Mucosa of stomach (tissue), 1 donor: ENCODE measurements at regions not wholly inside any gene's neighbourhood (a gene's known extent, or its start where the extent isn't known, plus 50 kb on each side); places are given as distances from the start of the nearest gene placed in this dataset.
"Not testable (repeated sequence)": the region's sequence is repeated elsewhere in the genome, so short reads cannot be mapped to it uniquely, and the experiment has no call there.

ENCODE experiments used
- H3K27me3 ChIP-seq: one replicate; pipeline ENCODE4 v1.7.0; 2013; ENCODE audit warnings: mild to moderate bottlenecking, low read length; ENCODE audit not compliant: control insufficient read depth, insufficient read depth
- H3K36me3 ChIP-seq: one replicate; pipeline ENCODE4 v1.7.0; 2013; ENCODE audit warnings: low read length; ENCODE audit not compliant: control insufficient read depth, insufficient read depth
- H3K4me1 ChIP-seq: one replicate; pipeline ENCODE4 v1.7.0; 2013; ENCODE audit warnings: mild to moderate bottlenecking, low read length; ENCODE audit not compliant: control insufficient read depth, insufficient read depth
- H3K4me3 ChIP-seq: one replicate; pipeline ENCODE4 v1.7.0; 2013; ENCODE audit warnings: low read length
- H3K9ac ChIP-seq: one replicate; pipeline ENCODE4 v1.7.0; 2013; ENCODE audit warnings: mild to moderate bottlenecking, low read length, moderate library complexity
- H3K9me3 ChIP-seq: one replicate; pipeline ENCODE4 v1.7.0; 2013; ENCODE audit warnings: mild to moderate bottlenecking, low read length, moderate library complexity; ENCODE audit not compliant: control insufficient read depth
- donor health status: Pancreatic carcinoma.

DNA sequence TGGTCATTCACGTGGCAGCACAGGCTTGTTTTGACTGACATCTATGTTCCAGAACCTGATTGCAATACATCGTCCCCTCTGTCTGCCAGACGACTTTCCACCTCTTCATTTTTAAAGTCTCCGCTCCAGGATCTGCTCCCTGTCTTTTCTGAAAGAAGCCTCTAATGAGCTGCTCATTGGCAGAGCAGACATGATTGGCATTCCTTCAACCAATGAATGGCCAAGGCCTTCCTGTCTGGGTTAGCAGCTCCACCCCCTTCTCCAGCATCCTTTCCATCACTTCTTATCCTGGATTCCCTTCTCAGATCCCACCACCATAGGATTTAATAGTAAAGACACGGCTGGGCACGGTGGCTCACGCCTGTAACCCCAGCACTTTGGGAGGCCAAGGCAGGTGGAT is 202.7 kb upstream of the KLF3 start:
- H3K4me3 ChIP-seq: no peak overlapping the region
- H3K9ac ChIP-seq: no peak overlapping the region
- H3K27me3 ChIP-seq: no peaks in the 10 kb centered on the region
- H3K36me3 ChIP-seq: no peaks in the 10 kb centered on the region
- no peaks in the 10 kb centered on the region for H3K9me3 ChIP-seq
- peaks cover 6% of the 10 kb centered on the region for H3K4me1 ChIP-seq

DNA sequence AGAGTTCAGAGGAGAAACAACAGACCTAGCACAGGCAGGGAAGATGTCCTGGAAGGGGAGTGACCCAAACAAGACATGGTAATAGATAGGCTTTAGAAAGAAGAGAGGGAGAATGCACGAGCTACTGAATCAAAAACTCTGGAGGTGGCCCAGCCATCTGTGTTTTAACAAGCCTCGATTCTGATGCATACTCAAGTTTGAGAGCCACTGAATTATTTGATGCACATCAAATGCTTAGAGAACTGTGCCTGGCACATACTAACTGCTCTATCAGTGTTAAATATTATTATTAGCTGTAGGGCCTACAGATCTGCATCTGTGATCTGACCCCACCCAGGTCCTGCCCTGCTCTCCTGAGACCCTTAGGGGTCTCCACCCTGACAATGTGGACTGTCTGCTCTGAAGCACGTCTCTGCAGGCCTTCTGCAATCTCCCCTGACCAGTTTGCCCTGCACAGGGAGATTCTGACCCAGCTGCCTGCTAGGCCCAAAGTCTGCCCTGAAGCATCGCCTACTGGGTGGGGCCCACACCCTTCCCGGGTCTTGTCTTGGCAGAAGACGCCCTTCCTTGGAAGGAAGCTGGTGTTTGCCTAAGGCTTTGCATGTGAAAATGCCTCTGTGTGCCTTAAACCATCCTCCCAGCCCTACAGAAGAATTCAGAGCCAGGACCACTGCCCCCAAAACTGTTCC is 201.5 kb upstream of the KLF3 start:
- H3K4me1 ChIP-seq: peaks cover 6% of the 10 kb centered on the region
- no peaks in the 10 kb centered on the region for H3K9me3 ChIP-seq
- no peaks in the 10 kb centered on the region for H3K27me3 ChIP-seq
- H3K4me3 ChIP-seq: no peak overlapping the region
- H3K36me3 ChIP-seq: no peaks in the 10 kb centered on the region
- no peak overlapping the region for H3K9ac ChIP-seq

DNA sequence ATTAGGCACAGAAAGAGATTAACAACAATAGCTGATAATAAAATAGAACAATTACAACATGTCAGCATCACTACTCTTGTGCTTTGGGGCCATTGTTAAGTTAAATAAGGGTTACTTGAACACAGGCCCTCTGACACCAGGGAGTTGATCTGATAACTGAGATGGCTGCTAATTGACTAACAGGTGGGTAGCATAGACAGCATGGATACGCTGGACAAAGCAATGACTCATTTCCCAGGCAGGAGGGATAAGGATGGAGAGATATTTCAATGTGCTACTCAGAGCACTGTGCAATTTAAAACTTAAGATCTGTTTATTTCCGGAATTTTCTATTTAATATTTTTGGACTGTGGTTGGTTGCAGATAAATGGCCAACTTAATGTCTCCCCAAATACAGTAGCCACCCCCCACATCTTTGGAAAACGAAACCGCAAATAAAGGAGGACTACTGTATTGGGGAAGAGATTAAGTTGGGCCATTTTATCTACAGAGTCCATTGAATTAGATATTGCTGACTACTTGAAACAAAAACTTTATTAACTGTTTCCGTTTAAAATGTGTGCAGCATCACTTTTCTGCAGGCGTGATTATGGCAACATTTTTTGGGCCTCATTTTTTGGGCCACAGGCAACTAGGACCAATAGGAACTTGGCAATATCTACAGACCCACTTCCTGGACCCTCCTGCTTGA is 200.6 kb upstream of the KLF3 start:
- Histone ChIP-seq H3K4me1 (peaks cover 6% of the 10 kb centered on the region), H3K4me3 (no peak overlapping the region), H3K9ac (no peak overlapping the region), H3K9me3 (no peaks in the 10 kb centered on the region), H3K27me3 (no peaks in the 10 kb centered on the region), H3K36me3 (no peaks in the 10 kb centered on the region)

DNA sequence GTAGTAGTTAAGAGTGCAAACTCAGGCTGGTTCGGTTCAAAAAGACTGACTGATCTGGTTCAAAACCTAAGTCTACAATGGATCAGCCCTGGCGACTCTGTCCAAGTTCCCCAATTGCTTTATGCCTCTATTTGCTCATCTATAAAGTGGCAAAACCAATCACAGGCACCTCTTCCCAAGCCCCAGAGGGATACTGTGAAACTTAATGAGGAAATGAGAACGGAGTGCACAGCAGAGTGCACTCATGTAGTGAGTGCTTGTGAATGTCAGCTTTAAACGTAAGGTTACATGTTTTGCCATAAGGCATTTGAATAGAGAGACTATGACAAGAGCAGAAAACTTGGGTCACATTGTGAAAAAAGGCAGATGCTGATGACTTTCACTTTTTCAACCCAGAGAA is 199.7 kb upstream of the KLF3 start:
- no peaks in the 10 kb centered on the region for H3K9me3 ChIP-seq
- H3K4me1 ChIP-seq: peaks cover 6% of the 10 kb centered on the region
- no peaks in the 10 kb centered on the region for H3K27me3 ChIP-seq
- H3K4me3 ChIP-seq: no peak overlapping the region
- no peak overlapping the region for H3K9ac ChIP-seq
- H3K36me3 ChIP-seq: no peaks in the 10 kb centered on the region

DNA sequence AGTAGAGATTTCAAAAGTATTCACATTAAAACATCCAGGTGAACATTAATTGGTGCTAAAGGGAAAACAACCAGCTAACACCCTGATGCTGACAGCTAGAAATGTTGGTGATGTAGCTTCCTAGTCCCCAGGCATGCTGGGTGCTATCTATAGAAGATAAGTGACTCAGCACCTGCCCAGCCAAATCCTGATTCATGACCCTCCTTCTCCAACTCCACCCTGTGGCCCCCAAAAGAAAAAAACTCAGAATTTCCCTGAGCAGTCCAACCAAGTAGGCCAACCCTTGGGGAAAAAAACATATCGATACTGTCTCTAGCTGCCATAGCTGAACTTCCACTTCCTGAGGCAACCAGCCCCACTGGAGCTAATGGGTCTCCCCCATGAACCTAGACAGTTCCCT is 197.6 kb upstream of the KLF3 start:
- Histone ChIP-seq H3K9me3 (no peaks in the 10 kb centered on the region), H3K4me1 (peaks cover 6% of the 10 kb centered on the region), H3K9ac (no peak overlapping the region), H3K36me3 (no peaks in the 10 kb centered on the region), H3K4me3 (no peak overlapping the region), H3K27me3 (no peaks in the 10 kb centered on the region)

DNA sequence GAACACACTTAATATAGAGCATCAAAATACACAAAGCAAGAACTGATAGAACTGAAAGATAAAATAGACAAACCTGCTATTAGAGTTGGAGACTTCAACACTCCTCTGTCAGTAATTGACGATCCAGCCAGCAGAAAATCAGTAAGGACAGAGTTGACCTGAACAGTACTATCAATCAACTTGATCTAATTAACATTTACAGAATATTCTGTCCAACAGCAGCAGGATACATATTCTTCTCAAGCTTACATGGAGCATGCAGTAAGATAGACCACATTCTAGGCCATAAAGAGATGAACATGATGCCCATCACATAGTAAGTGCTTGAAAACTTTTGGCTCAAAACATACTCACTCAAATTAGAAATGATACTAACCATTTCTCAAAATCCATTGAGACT is 196.7 kb upstream of the KLF3 start:
- no peaks in the 10 kb centered on the region for H3K36me3 ChIP-seq
- H3K9ac ChIP-seq: no peak overlapping the region
- H3K27me3 ChIP-seq: no peaks in the 10 kb centered on the region
- H3K4me1 ChIP-seq: peaks cover 6% of the 10 kb centered on the region
- no peaks in the 10 kb centered on the region for H3K9me3 ChIP-seq
- no peak overlapping the region for H3K4me3 ChIP-seq

DNA sequence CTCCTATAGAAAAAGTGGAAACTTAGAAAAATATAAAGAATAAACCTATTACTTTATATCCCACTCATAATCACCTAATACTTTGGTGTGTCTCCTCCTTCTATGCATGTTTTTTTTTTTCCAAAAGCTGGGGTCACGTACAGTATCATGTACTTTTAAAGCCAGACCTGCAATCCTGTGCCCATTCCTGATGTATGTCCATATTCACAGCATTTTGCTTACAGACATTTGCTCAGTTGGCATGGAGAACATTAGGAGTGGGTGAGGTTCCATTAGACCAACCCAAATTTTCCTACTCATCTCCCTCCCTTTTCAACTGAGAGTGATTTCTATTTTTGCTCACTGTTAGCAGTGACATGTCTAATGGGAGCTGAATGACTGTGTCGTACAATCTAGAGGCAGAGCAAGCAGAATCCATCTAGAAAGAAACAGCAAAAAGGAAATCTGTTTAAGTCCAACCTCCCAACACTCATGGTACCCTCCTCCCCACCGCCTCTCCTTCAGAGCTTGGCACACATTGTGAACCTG is 195.6 kb upstream of the KLF3 start:
- H3K9me3 ChIP-seq: no peaks in the 10 kb centered on the region
- H3K4me1 ChIP-seq: no peaks in the 10 kb centered on the region
- H3K36me3 ChIP-seq: no peaks in the 10 kb centered on the region
- no peak overlapping the region for H3K9ac ChIP-seq
- H3K4me3 ChIP-seq: no peak overlapping the region
- H3K27me3 ChIP-seq: no peaks in the 10 kb centered on the region

DNA sequence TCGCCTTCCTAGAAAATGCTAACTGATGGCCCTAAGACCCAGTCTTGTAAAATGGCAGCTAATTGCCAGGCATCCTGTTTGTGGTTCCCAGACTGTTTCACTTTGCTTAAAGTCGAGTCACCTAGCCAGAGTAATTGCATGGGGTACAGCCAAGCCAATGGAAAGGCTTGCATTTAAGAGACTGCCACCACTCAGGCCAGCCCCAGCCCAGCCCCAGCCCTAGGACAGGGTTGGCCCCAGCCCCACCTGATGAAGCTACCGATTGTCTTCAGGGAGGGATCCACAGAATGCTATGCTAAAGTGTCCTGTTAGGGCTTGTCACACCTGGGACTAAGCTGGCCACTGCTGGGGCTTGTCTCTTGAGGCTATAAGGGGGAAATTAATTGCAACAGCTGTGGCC is 194.6 kb upstream of the KLF3 start:
- Histone ChIP-seq H3K36me3 (no peaks in the 10 kb centered on the region), H3K9ac (no peak overlapping the region), H3K4me1 (no peaks in the 10 kb centered on the region), H3K27me3 (no peaks in the 10 kb centered on the region), H3K4me3 (no peak overlapping the region), H3K9me3 (no peaks in the 10 kb centered on the region)

DNA sequence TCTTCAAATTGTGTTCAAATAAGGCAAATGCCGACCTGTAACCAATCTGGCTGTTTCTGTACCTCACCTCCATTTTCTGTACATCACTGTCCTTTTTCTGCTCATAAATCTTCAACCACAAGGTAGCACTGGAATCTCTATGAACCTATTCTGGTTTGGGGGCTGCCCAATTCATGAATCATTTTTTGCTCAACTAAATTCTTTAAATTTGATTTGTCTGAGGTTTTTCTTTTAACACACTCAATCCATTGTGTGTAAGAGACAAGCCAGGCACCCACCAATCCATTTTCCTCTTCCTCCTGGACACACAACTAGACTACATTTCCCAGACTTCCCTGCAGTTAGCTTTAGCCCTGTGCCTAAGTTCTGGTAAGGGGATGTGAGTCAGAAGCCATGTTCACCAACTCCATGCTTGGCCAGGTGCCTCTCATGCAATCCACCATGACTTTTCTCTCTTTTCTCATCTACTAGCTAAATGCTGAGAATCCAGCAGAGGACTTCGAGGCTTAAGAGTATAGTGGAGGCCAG is 193.2 kb upstream of the KLF3 start:
- Histone ChIP-seq H3K27me3 (no peaks in the 10 kb centered on the region), H3K36me3 (no peaks in the 10 kb centered on the region), H3K9ac (no peak overlapping the region), H3K4me1 (no peaks in the 10 kb centered on the region), H3K9me3 (no peaks in the 10 kb centered on the region), H3K4me3 (no peak overlapping the region)

DNA sequence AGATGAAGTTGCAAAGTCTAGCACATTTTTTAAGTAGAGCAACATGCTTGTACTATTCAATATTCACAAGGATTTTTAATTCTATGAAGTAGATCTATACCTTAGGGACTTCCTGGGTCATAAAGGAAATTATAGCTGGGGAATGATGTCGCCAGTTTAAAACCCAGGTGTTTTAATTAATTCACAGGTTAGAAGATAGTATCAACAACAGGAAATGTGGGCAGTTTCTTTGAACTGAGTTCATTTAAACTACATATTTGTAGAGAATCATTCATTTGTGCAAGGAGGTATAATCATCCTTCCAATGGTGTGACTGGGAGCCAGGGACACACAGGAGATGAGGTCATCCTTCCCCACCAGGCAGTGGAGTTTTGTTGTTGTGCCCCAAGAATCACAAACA is 181.3 kb upstream of the KLF3 start:
- Histone ChIP-seq H3K36me3 (no peaks in the 10 kb centered on the region), H3K27me3 (no peaks in the 10 kb centered on the region), H3K4me1 (no peaks in the 10 kb centered on the region), H3K9ac (no peak overlapping the region), H3K4me3 (no peak overlapping the region), H3K9me3 (no peaks in the 10 kb centered on the region)

DNA sequence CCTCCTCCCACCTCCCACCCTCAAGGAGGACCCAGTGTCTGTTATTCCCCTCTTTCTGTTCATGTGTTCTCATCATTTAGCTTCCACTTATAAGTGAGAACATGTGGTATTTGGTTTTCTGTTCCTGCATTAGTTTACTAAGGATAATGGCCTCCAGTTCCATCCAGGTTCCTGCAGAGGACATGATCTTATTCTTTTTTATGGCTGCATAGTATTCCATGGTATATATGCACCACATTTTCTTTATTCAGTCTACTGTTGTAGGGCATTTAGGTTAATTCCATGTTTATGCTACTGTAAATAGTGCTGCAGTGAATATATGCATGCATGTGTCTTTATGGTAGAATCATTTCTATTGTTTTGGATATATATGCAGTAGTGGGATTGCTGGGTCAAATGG is 180.4 kb upstream of the KLF3 start:
- not testable (repeated sequence) for H3K9ac ChIP-seq, H3K27me3 ChIP-seq, H3K4me3 ChIP-seq, H3K36me3 ChIP-seq, H3K4me1 ChIP-seq, H3K9me3 ChIP-seq

DNA sequence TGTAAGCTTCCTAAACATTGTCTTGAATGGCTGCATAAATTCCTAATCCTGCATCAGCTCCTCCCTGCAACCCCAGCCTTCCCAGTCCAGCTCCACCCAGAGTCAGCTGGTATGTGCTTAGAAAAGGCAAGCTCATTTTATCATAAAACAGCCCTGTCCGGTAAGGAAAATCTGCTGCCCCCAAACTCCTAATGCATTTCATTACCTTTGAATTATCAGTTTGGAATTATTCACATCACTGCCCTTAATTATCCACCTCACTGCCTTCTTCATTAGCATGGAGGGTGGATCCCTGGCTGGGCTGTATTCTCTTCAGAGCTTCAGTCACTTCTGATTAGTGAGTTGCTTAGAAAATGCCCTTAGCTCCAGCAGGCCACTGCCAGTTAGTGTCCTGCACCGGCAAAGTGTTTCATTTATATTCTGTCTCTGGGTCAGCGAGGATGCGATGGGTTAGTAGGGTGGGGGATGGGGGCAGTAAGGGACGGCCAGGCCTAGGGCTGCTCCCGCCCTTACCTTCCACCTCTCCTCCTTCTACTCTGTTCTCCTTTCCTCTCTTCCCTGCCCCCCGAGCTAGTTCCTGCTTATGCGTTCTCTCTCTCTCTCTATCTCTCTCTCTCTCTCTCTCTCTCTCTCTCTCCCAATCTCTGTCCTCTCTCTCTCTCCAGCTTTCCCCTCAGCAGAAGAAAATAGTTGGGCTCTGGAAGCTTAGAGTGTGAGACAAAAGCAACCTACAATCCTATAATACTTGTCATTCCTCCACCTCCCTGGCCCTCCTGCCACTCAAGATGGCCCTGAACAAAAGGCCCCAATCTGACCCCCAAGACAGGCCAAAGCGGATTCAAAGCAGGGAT is 174.8 kb upstream of the KLF3 start:
- H3K9ac ChIP-seq: no peak overlapping the region
- H3K4me1 ChIP-seq: peaks cover 20% of the 10 kb centered on the region
- no peak overlapping the region for H3K4me3 ChIP-seq
- no peaks in the 10 kb centered on the region for H3K27me3 ChIP-seq
- no peaks in the 10 kb centered on the region for H3K9me3 ChIP-seq
- no peaks in the 10 kb centered on the region for H3K36me3 ChIP-seq
